Activated T-helper 2 cell treated with anti-CD3 and anti-CD28 coated beads, Interferon-gamma antibody, Interleukin-2, Interleukin-4, amounts not matched to agents 10 μg/mL and 5 μg/mL and 100 μg/mL, durations not matched to agents 14 hours and 24 hours and 36 hours (primary cell): ENCODE measurements at regions not wholly inside any gene's neighbourhood (a gene's known extent, or its start where the extent isn't known, plus 50 kb on each side); places are given as distances from the start of the nearest gene placed in this dataset.
"Not testable (repeated sequence)": the region's sequence is repeated elsewhere in the genome, so short reads cannot be mapped to it uniquely, and the experiment has no call there.

Source experiments
- DNase-seq: peaks from one replicate; pipeline ENCODE4 v3.0.0; 2021; ENCODE audit warnings: low spot score
- H3K27ac Mint-ChIP-seq: one replicate; pipeline ENCODE4 v1.8.0; 2021; ENCODE audit warnings: mixed read lengths
- H3K27me3 Mint-ChIP-seq: one replicate; pipeline ENCODE4 v1.8.0; 2021; ENCODE audit warnings: low read depth, mixed read lengths
- H3K36me3 Mint-ChIP-seq: one replicate; pipeline ENCODE4 v1.8.0; 2021; ENCODE audit warnings: low read depth, mixed read lengths
- H3K4me1 Mint-ChIP-seq: one replicate; pipeline ENCODE4 v1.8.0; 2021; ENCODE audit warnings: low read depth, mixed read lengths
- H3K4me3 Mint-ChIP-seq: one replicate; pipeline ENCODE4 v1.8.0; 2021; ENCODE audit warnings: low read depth, mild to moderate bottlenecking, moderate library complexity, mixed read lengths
- H3K9me3 Mint-ChIP-seq: one replicate; pipeline ENCODE4 v1.8.0; 2021; ENCODE audit warnings: mixed read lengths
- intact Hi-C: fragments of 100-400 bp; cut with micrococcal nuclease; formaldehyde crosslinking; loops from one replicate; pipeline ENCODE4 v1.15.1; 2023

GRCh38 chr10:78411716-78412115 is 378.1 kb downstream of the RPS24 start:
- no peak for DNase-seq
- intact Hi-C loops: no loop called here

GRCh38 chr10:78412605-78413004 is 378.9 kb downstream of the RPS24 start:
- no peak for DNase-seq
- H3K27ac Mint-ChIP-seq: no peak overlapping the region
- no peaks in the 10 kb centered on the region for H3K36me3 Mint-ChIP-seq
- intact Hi-C loops: no loop called here
- no peak overlapping the region for H3K4me3 Mint-ChIP-seq
- no peaks in the 10 kb centered on the region for H3K27me3 Mint-ChIP-seq
- no peaks in the 10 kb centered on the region for H3K4me1 Mint-ChIP-seq
- H3K9me3 Mint-ChIP-seq: no peaks in the 10 kb centered on the region

More at GRCh38 chr10:78411716-78412115, 378.1 kb downstream of the RPS24 start:
- H3K27me3 Mint-ChIP-seq: no peaks in the 10 kb centered on the region
- no peak overlapping the region for H3K4me3 Mint-ChIP-seq
- H3K36me3 Mint-ChIP-seq: no peaks in the 10 kb centered on the region
- H3K9me3 Mint-ChIP-seq: no peaks in the 10 kb centered on the region
- H3K27ac Mint-ChIP-seq: no peak overlapping the region
- peaks cover 1% of the 10 kb centered on the region for H3K4me1 Mint-ChIP-seq

- no peak overlapping the region for H3K4me3 Mint-ChIP-seq
- no peaks in the 10 kb centered on the region for H3K36me3 Mint-ChIP-seq
- H3K4me1 Mint-ChIP-seq: no peaks in the 10 kb centered on the region
- no peaks in the 10 kb centered on the region for H3K27me3 Mint-ChIP-seq
- no peaks in the 10 kb centered on the region for H3K9me3 Mint-ChIP-seq
- H3K27ac Mint-ChIP-seq: no peak overlapping the region
- no peak for DNase-seq
- intact Hi-C loops: no loop called here
These were observed 379.7 kb downstream of the RPS24 start for GRCh38 chr10:78413076-78414055.

- Mint-ChIP-seq H3K27me3 (no peaks in the 10 kb centered on the region), H3K27ac (no peak overlapping the region)
- no peak for DNase-seq
These were observed 380.7 kb downstream of the RPS24 start for GRCh38 chr10:78414380-78414779.

GRCh38 chr10:78415111-78415510 is 381.4 kb downstream of the RPS24 start:
- Mint-ChIP-seq H3K9me3 (no peaks in the 10 kb centered on the region), H3K4me1 (no peaks in the 10 kb centered on the region), H3K27me3 (no peaks in the 10 kb centered on the region), H3K4me3 (no peak overlapping the region), H3K36me3 (no peaks in the 10 kb centered on the region), H3K27ac (no peak overlapping the region)
- intact Hi-C loops: no loop called here
- DNase-seq: no peak

More at GRCh38 chr10:78414380-78414779, 380.7 kb downstream of the RPS24 start:
- no peaks in the 10 kb centered on the region for H3K36me3 Mint-ChIP-seq
- no peak overlapping the region for H3K4me3 Mint-ChIP-seq
- no peaks in the 10 kb centered on the region for H3K4me1 Mint-ChIP-seq
- H3K9me3 Mint-ChIP-seq: no peaks in the 10 kb centered on the region
- intact Hi-C loops: no loop called here

GRCh38 chr10:78416031-78417011 is 382.7 kb downstream of the RPS24 start:
- Mint-ChIP-seq H3K4me3 (no peak overlapping the region), H3K36me3 (no peaks in the 10 kb centered on the region), H3K27ac (no peak overlapping the region), H3K4me1 (no peaks in the 10 kb centered on the region), H3K9me3 (no peaks in the 10 kb centered on the region), H3K27me3 (no peaks in the 10 kb centered on the region)
- intact Hi-C loops: no loop called here
- no peak for DNase-seq

- no peaks in the 10 kb centered on the region for H3K36me3 Mint-ChIP-seq
- H3K27ac Mint-ChIP-seq: no peak overlapping the region
- intact Hi-C loops: no loop called here
- no peak for DNase-seq
- H3K4me1 Mint-ChIP-seq: no peaks in the 10 kb centered on the region
- no peaks in the 10 kb centered on the region for H3K27me3 Mint-ChIP-seq
- no peak overlapping the region for H3K4me3 Mint-ChIP-seq
- no peaks in the 10 kb centered on the region for H3K9me3 Mint-ChIP-seq
These were observed 384.0 kb downstream of the RPS24 start for GRCh38 chr10:78417425-78418370.

GRCh38 chr10:78419481-78420265 is 386.0 kb downstream of the RPS24 start:
- H3K27me3 Mint-ChIP-seq: no peaks in the 10 kb centered on the region
- no peaks in the 10 kb centered on the region for H3K4me1 Mint-ChIP-seq
- no peaks in the 10 kb centered on the region for H3K36me3 Mint-ChIP-seq
- intact Hi-C loops: loop anchor here (5.0 to 10.0 kb wide), 2 partner anchors 372 to 775 kb away; no protein-coding TSS in a partner anchor
- H3K27ac Mint-ChIP-seq: no peak overlapping the region
- H3K4me3 Mint-ChIP-seq: no peak overlapping the region
- H3K9me3 Mint-ChIP-seq: no peaks in the 10 kb centered on the region
- DNase-seq: no peak

- Mint-ChIP-seq H3K36me3 (no peaks in the 10 kb centered on the region), H3K27me3 (peaks cover 3% of the 10 kb centered on the region), H3K27ac (no peak overlapping the region), H3K4me1 (no peaks in the 10 kb centered on the region), H3K9me3 (no peaks in the 10 kb centered on the region), H3K4me3 (no peak overlapping the region)
- DNase-seq: no peak
- intact Hi-C loops: loop anchor here (5.0 to 10.0 kb wide), 2 partner anchors 374 to 774 kb away; no protein-coding TSS in a partner anchor
These were observed 387.5 kb downstream of the RPS24 start for GRCh38 chr10:78420946-78421735.

- not testable (repeated sequence) for H3K27ac Mint-ChIP-seq, H3K36me3 Mint-ChIP-seq, H3K4me1 Mint-ChIP-seq, H3K4me3 Mint-ChIP-seq, DNase-seq, H3K9me3 Mint-ChIP-seq
- peaks cover 18% of the 10 kb centered on the region for H3K27me3 Mint-ChIP-seq
- intact Hi-C loops: loop anchor here (5.0 to 10.0 kb wide), 2 partner anchors 377 to 771 kb away; no protein-coding TSS in a partner anchor
These were observed 390.4 kb downstream of the RPS24 start for GRCh38 chr10:78424050-78424449.

GRCh38 chr10:78424723-78425122 is 391.1 kb downstream of the RPS24 start:
- Mint-ChIP-seq H3K27ac (no peak overlapping the region), H3K27me3 (peaks cover 22% of the 10 kb centered on the region), H3K9me3 (no peaks in the 10 kb centered on the region), H3K36me3 (no peaks in the 10 kb centered on the region), H3K4me3 (no peak overlapping the region), H3K4me1 (no peaks in the 10 kb centered on the region)
- no peak for DNase-seq
- intact Hi-C loops: loop anchor here (5.0 to 10.0 kb wide), 2 partner anchors 377 to 770 kb away; no protein-coding TSS in a partner anchor
